HG02798 (cell line): ENCODE measurements at regions not wholly inside any gene's neighbourhood (a gene's known extent, or its start where the extent isn't known, plus 50 kb on each side); places are given as distances from the start of the nearest gene placed in this dataset.
A peak's percentile ranks its signal among the peaks of the same experiment; 100 is the strongest.

Source experiments
- ATAC-seq: cut with Tn5 transposase; IDR thresholded peaks from one replicate; pipeline ENCODE4 v1.9.1; 2021; ENCODE audit warnings: mild to moderate bottlenecking; ENCODE audit not compliant: unreplicated experiment, poor library complexity

DNA sequence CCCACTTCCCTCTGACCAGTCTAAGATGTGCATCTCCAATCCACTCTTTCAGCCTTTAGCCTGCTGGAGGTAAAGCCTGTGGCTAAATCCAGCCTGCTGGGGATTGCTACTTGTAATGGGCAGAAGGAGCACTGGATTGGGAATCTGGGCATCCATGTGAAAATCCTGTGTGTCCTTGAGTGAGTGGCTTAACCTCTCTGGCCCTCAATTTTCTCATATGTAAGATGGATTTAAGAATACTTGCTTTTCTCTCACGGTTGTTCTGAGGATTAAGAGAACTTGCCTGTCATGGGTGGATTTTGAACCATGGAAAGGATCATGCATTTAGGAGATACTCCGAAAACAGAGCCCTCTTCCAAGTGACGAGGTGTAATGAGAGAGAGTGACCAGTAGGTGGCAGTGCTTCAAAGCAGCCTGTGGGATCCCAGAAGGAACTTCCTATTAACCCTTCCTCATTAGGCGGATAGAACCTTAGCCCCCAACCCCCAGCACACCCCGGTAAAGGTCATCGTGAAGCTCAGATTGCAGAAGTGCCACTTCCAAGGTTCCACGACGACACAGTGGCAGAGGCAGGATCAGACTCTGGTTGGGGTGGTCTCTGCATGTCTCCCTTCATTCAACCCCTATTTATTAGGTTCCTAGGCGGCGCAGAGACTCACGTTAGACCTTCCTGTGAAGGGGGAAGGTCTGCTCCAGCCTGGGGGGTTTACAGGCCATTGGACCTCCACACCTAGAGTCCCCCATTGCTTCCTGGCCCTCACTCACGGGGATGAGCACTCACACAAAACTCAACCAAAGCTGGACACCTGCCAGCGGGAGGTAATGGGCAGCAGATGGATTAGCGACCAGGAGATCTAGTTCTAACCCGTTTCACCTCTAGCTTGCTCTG is 68.7 kb upstream of the ZNF618 start:
- peak; percentile 64 for ATAC-seq

DNA sequence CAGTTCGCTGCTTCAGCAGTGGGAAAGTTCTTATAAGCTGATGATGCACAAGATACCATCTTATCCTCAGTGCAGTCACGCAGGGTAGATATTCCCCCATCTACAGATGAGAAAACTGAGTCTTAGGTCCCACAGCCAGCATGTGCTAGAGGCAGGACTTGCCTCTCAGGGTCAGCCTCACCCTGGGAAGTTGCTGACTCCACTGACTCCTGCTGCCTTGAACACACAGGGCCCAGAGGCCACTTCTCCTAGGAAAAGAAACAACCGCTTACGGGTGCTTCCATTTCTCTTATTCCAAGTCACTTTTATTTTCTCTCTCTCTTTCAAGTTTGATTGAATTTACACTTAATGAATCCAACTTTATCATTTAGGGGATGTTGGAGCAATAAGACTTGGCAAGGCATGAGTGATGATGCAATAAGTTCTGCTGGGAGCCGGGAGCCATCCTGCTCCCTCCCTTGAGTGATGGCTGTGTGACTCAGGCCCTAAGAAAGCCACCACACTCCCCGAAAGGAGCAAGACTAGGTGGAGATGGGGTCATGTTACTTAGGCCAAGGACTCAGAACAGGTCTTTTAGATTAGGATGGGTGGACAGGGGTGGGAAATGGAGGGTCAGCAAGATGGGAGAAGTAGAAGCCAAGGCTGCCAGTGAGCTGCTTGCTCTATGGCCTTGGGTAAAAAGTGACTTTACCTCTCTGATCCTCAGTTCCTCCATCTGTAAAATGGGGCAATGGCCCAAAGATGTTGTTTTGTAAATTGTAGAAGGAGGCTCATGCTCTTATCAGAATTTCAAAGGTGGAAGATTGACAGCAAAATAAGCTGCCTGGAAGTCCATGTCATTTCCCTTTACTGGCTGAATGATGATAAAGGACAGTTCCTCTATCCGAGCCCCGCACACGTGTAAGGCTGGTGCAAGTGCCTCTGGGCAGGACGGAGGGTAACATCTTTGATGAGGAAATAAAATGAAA is 67.4 kb upstream of the ZNF618 start:
- ATAC-seq = no peak

DNA sequence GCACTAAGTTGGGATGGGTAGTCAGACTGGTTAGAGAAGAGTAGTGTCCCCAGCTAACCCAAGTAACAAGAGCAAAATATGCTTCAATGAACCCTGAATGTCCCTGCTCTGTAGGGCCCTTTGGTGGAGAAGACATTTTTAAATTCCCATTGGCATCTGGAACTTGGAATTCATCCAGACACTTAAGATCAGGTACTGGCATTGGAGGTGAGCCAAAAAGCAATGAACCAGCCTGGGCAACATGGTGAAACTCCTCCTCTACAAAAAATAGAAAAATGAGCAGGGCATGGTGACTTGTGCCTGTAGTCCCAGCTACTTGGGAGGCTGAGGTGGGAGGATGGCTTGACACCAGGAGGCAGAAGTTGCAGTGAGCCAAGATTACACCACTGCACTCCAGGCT is 58.9 kb upstream of the ZNF618 start:
- no peak for ATAC-seq

DNA sequence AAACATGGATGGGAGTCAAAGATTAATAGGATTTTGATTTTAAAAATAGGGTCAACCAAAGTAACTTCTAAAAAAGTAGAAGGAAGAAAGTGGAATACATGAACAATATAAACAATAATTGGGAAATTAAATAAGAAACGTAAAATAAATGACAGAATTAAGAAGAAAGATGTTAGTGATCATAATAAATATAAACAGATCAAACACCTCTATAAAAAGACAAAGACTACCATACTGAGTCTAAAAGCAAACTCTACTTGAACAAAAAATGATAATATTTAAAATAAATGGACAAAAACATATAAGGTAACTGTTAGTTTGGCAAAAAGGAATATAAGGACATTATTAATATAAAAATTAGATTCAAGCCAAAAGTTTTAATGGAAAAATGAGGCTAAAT is 57.7 kb upstream of the ZNF618 start:
- ATAC-seq = no peak

DNA sequence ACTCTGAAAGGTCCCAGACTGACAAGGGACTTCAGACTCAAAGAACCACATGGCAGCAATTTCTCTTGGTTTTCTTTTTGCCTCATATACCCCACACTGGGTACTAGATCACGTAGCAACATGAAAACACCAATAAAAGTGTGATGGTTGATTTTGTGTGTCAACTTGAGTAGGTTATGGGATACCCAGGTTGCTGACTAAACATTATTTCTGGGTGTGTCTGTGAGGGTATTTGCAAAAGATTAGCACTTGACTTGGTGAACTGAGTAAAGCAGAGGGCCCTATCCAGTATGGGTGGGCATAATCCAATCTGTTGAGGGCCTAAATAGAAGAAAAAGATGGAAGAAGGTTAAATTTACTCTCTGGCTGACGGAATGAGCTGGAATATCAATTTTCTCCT is 53.8 kb upstream of the ZNF618 start:
- ATAC-seq = no peak

DNA sequence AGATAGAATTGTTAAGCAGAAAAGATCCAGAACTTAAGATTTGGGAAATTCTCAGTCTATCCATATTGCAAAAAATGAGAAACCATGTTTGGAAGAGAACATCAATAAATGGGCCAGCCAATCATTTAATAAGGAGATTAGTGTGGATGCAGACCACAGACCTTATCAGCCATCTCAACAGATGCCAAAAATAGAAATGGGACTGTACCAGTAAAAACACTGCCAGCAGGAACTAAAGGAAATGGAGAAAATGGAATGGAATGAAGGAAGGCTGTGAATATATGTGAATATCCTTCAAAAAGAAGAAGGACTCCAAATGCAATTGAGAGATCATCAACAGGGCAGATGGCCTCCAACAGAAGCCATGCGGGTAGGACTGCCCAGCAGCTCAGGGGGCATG is 52.7 kb upstream of the ZNF618 start:
- no peak for ATAC-seq
